ENCODE measurements at regions not wholly inside any gene's neighbourhood (a gene's known extent, or its start where the extent isn't known, plus 50 kb on each side); places are given as distances from the start of the nearest gene placed in this dataset.

- no peak for DNase-seq
These were observed 200.3 kb upstream of the FAM83B start for GRCh38 chr6:54646069-54646950.

DNA sequence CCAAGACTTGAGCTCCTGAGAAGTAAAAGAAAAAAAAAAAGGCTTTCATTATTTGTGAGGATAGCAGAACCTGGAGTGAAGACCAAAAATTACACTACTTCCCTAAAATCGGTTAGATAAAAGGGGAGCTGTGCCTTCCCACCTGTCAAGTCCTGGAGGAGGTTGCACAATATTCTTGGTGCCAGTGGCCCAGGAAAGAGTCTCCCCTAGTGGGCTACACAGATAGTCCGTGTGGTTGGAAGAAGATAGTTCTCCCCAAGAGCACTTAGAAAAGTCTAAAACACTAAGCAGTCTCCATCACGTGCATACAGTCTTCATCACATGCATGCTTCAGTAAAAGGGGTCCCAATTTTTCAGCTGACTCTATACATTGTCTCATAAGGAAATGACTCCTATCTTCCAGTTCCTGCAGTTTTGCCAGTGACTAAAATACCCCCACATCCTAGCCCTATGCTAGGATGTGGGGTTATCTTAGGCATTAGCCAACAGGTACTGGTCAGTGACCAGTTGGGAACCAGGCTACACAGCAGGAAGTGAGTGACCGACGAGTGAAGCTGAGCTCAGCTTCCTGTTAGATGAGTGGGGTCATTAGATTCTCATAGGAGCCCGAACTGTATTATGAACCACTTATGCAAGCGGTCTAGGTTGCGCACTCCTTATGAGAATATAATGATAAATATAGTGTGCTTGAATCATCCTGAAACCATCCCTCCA is 199.5 kb upstream of the FAM83B start:
- no peak for DNase-seq

GRCh38 chr6:54654381-54654780 is 192.2 kb upstream of the FAM83B start:
- no peak for DNase-seq

DNA sequence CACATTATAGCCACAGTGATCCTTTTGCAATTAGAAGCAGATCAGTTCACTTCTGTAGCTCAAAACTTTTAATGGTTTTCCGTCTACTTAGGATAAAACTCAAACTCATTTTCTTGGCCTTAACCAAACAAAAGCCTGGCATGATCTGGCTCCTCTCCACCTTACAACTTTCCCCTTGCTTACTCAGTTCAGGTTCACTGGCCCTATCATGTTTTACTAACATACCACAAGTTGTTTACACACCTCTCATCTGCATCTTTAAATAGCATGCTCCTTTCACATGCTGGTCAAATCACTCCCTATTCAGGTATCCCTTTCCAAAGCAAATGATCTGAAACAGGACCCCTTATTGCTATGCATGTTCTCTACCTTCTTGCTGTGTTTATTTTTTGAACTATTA is 191.4 kb upstream of the FAM83B start:
- no peak for DNase-seq

DNA sequence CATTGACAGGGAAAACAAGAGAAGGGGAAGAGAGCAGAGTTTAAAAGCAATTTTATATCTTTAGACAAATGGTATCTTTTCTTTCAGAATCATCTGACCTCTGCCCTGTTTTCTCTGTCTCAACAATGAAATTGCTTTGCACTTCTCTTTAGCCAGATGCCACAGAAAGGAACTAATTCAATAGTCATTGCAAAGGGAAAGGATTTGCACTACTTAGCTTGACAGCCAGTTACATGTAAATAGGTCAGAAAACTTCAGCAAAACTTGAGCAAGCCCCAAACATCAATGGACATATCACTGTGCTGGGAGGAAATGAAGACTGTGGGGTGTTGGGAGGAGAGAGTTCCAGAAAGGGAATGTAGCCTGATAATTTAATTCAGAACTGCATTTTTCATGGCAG is 181.3 kb upstream of the FAM83B start:
- DNase-seq = no peak

DNA sequence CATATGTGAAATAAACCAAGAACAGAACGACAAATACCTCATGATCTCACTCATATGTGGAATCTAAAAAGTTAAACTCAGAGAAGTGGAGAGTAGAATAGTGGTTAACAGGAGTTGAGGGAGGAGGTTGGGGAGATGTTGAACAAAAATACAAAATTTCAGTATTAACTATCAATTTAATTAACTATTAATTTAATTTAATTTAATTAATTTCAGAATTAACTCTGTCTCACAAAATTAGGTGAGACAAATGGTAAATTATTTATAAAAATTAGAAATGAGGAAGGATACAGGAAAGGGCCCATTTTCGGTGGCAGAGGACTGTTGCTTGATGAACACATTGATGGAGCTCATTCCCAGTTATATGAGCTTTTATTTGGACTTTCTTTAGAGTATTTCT is 166.0 kb upstream of the FAM83B start:
- no peak for DNase-seq

GRCh38 chr6:54681267-54681666 is 165.3 kb upstream of the FAM83B start:
- no peak for DNase-seq

DNA sequence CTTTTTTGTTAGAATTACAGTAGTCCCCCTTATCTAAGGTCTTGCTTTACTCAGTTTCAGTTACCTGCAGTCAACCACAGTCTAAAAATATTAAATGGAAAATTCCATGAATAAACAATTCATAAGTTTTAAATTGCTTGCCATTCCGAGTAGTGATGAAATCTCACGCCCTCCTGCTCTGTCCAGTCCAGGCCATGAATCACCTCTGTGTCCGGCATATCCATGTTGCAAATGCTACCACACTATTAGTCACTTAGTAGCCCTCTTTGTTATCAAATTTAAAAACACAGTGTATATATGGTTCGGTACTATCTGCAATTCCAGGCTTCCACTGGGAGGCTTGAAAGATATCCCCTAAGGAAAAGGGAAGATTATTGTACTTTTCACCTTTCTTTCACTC is 164.6 kb upstream of the FAM83B start:
- DNase-seq = no peak

DNA sequence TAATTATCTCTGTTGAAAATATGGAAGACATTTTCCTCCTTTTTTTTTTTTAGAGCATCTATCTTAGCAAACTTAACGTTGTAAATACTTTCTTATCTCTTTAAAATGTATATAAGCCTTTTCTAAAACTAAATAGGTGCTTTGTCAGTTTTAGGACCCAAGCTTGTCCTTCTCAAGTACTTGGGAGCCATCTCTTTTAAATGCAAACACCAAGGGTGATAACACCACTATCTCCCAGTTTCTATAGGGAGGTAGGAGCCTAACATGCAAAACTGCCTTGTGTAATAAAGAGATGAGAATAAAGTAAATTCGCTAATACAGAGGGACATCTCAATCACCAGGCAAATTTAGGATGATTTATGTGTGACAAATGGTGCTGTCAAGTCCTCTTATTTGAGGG is 157.0 kb upstream of the FAM83B start:
- no peak for DNase-seq

DNA sequence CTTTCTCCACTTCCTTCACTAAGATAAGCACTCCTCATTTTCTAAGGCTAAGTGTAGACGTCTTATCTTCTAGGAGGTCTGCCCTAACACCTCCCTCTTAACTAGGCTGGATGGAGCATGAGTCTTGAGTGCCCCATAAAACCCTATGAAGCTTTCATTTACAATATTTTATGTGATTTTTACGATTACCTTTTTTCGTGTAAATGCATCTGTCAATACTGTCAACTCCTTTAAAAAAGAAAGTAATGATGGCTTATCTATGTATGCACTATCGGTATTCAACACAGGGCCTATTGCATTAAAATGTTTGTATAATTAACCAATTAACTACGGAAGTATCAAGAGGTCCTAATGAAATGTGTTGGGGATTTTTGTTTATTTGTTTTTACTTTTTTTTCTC is 156.0 kb upstream of the FAM83B start:
- no peak for DNase-seq

DNA sequence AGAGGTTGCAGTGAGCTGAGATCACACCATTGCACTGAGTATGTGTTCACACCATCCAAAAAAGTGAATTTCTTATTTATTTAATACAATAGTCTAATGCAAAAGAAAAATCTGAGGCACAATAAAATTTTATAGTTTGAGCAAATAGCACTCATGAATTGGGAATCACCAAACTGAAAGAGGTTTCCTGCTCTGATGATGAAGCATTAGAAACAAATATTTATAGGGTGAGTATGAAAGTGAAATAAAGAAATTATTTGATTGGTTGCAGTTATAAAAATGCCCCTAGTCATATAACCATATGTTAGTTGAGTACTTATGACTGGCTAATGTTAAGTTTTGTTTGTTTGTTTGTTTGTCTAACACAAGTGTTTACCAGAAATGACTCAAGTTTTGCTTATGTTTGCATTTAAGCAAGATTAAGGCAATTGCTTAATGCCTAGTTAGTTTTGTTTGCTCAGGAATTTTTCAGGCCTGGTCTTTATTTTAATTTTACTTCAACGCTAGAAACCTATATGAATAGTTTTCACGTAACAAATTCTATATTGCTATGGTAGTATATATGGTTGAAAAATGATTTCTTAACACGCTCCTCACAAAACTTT is 151.5 kb upstream of the FAM83B start:
- DNase-seq = no peak

DNA sequence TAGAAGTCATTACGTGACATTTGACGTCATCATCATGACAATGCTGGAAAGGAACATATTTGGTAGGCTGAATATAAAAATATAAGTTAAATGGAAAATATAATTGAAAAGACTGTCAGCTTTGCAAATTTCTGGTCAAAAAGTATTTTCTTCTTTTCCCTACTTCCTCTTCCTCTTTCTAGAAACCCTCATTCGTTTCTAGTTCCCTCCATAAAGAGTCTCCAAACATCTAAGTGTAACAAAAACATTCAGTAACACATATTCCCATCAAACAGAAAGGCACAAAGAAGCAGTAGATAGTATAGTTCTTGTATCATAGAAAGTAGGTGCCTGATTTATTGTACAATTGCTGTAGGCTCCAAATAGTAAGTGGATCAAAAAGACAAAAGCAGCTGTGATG is 150.8 kb upstream of the FAM83B start:
- no peak for DNase-seq

- no peak for DNase-seq
These were observed 149.1 kb upstream of the FAM83B start for GRCh38 chr6:54697424-54697823.

DNA sequence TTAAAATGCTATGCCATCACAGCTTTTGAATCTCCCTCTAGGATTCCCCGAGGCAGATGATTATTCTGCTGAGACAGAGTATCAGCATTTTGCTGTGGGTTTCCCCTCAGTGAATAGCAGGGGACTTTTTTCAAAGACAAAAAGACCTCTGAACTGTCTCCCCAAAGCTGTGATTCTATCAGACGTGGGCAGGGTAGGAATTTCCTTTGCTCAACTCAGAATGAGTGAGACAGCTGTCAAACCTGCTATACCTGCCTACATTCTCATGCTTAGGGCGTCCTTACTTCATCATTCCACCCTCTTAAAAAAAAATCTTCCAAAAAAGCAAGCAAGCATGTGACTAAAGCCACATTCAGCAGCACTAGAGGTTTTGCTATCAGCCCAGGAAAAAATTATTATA is 147.6 kb upstream of the FAM83B start:
- no peak for DNase-seq

DNA sequence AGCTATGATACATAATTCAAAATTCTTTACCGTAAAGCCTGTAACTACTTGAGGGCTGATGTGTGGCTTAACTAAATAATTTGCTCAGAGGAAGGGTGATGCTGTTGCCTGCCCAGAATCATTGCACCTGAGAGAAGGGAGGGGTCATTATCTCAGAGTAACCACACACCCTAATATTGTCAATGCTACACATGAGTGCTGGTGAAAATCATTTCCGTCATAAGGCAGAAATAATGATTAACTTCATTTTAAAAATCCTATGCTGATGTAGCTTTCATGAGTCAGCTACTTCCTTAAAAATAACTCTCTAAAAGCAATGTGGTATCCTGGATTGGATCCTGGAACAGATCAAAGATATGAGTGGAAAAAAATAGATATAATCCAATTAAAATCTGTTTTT is 146.4 kb upstream of the FAM83B start:
- DNase-seq = no peak

GRCh38 chr6:54702772-54703171 is 143.8 kb upstream of the FAM83B start:
- no peak for DNase-seq

- no peak for DNase-seq
These were observed 140.2 kb upstream of the FAM83B start for GRCh38 chr6:54706391-54706790.

DNA sequence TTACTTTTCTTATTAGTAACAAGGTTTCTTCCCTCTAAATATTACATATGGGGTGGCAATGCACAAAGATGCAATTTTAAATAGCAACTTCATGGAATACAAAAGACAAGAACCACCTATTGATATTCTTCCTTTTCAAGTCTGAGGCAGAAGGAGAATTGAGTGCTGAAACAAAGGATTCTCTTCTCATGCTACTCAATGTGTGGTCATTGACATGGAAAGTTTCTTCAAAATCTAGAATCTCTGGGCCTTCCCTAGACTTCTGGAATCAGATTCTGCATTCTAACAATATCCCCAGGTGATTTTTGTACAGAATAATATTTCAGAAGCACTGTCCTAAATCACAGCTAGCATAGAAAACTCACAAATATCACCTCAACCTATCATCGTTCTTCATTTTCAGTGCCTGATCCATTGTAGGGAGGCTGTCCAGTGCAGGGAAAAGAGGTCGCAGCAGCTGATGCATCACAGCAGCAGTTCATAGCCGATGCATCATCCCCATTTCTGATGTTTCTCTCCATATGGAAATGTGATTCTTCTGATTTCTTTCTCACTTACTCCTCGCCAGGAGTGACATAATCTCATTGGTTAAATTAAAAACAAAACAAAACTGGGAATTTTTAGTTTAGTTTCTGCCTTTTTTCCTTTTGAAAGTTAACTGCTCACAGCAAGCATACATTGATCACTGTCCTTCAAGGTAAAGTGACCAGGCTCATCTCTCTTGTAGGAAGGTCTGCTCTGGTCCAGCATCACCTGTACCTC is 139.5 kb upstream of the FAM83B start:
- DNase-seq = no peak

DNA sequence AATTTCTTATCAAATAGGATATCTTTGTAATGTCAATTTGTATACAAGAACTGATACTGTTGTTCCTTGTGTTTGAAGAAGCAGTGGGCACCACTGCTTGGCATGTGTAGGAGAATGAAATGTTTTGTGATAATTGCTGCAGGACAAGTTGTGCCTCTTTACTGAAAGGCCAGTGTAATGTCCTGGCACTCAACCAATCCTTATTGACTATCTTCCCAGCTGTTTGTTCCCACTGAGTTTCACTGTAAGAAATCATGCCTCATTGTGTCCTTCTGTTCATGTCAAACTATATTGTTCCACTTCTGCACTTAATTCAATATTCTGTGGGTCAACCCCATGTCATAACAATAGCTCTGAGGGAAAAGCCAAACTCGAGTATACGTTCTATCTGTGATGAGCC is 136.1 kb upstream of the FAM83B start:
- no peak for DNase-seq

GRCh38 chr6:54716010-54716409 is 130.6 kb upstream of the FAM83B start:
- DNase-seq = no peak

GRCh38 chr6:54716877-54717276 is 129.7 kb upstream of the FAM83B start:
- DNase-seq = no peak

DNA sequence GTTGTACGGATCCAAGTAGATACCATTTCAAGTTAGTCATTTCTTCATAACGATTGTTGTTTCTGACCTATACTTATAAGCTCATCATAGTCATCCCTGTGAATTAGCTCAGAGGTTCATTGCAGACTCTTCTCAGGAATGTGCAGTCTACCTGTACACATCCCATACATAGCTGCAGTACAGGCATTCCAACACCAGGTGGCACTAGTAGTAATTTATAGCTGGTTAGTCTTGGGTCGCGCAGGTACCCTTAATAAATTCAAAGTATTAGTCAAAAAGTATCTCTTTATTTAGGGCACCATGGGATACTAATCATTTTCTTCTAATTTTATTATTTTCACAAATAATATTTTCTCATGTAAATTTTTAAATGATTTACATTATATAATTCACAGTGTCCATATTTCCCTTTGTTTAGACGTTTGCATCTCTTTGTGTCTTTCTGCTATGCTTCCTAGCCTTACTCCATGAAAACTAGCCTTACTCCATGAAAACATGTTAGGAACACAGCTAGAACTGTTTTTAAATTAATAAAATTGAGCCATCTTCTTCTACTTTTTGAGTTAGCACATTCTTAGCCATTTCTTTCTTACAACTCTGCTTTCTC is 128.6 kb upstream of the FAM83B start:
- peak; percentile 15 for DNase-seq

DNA sequence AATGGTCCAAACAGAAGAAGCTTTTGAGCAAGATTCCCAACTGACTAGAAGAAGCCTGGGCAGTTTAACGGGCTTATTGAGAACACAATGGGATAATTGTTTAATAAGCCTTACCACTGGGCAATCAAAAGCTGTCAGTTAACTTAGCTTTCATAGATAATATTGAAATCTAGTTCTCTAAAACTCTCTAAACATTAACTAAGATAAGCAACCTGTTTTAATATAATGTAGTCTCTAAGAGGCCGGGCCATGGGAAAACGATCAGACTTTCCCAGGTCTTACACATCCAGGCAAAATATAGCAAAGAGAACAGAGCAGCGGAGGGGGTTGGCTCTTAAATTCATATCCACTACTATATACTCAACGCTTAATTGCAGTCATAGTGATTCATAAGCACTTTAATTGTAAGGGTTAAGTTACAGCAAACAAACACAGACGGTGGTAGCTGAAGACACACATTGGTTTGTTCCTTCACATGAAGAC is 128.0 kb upstream of the FAM83B start:
- DNase-seq = no peak
